ENCODE measurements at regions not wholly inside any gene's neighbourhood (a gene's known extent, or its start where the extent isn't known, plus 50 kb on each side); places are given as distances from the start of the nearest gene placed in this dataset.
"Not testable (repeated sequence)": the region's sequence is repeated elsewhere in the genome, so short reads cannot be mapped to it uniquely, and the experiment has no call there.

DNA sequence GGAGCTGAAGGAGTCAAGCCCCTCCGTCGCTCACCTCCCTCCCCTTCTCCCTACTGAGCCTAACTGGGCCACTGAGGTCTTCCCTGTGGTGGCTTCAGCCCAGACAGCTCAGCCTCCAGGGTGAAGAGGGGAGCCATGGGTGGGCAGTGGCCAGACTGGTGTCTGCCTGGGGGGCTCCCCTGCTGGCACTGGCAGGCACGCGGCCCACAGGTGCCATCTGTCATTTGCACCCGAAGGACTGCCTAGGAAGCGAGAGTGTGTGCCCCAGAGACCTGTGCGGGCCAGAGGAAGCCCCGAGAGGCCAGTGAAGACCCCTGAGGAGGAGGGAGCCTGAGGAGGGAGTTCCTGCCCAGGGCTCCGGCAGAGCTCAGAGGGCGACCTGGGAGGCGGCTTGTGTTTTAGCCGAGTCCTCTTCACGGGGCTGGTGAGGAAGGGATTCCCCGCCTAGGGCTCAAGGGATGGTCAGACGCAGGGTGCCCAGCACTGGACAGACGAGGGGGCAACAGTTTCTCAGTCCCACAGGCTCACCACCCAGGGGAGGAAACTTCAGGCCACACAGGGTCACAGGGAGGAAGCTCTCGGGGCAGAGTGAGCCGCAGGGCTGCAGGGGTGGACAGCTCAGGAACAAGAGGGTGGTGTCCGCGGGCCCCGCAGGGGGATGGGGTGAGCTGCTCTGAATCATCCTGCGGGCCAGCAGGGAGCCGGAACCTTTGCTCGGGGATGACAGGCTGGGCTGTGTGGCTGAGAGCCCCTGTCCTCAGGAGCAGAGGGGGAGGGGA is 76.2 kb upstream of the PPP2R2D start:
- DNase-seq = no peak

DNA sequence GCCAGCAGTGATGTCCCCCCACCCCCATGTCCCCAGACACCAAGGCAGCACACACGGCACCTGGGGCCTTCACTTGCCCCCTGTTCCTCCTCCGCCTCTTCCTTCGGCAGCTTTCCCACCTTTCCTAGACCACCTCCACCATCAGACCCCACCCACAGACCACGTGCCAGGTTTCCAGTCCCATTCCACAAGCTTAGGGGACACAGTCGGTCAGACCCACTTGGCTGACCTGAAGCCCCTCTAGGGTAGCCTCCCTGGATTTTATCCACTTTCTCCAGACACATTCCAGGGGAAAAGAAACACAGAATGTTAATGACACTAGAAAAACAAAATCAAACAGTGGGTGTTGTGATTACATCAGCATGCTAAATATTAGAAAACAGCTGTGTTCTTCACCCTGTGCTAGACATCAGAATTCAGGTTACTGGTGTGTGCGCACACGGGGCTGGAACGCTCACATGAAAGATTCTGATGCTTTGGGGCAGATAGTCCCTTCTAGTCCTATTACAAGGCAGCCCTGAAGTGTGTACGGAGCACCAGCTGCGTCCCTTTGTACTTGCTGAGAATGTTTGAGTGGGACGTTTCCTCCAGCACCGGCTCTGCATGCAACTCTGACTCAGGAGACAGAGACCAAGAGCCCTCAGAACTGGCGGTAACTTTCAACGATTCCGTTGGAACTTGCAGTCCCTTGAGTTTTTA is 75.5 kb upstream of the PPP2R2D start:
- no peak for DNase-seq

DNA sequence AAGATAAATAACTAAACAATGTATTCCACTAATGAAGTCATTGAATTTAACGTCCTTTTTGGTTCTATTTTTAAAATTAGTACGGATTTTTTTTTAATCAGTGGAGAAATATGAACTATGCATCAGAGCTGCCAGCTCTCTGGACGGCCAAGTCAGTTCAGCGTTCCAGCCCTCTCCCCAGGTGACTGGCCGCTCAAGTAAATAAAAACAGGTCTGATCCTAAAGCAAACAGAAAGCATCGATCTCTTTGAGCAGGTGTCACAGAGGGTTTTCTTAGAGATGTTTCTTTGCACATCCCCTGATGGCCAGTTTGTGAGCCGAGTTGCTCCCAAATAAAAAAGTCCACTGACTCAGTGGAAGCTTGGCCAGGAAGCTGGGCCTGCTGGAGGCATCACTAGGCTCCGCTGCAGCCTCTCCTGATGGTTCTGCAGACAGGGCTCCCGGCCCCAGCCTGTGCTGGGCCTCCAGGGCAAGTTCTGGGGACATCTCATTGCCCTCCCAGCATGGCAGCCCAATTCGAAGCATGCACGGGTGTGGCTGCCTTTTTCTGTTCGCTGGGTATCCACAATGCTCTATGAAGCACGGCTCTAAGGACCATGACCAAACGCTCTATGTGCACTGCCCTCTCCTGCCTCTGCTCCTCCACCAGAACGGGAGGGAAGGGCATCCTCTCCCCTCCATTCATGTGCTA is 74.7 kb upstream of the PPP2R2D start:
- DNase-seq = no peak

DNA sequence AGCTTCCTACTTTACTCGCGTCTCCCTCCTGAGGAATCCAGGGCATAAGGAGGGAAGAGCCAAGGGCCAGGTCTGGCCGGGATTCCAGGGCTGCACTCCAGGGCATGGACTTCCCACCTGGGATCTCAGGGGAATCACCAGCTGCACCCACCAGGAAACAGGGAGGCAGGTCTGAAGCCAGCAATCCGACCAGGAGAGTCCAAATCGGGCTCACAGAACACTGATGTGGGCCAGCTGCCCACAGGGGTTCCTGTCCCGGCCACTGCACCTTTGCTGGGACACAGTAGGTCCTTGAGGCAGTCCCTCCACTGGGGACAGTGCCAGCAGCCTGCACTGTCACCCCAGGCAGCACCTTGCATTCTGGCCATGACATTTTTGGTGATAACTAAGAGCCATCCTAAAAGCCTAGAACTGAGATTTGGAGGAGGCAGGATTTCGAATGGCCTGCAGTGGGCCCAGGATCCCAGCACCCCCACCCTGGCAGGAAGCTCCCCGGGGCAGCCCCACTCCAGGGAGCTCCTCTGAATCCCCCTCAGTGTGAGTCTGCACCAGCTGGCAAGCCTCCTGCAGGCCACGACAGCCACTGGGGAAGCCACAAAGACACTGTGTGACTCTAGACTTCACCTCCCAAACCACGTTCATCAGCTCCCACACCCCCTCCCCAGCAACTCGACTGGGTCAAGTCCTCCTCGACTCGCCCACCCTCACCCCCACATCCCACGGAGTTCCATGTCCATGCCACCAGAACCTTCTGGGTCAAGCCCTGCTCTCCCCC is 71.5 kb upstream of the PPP2R2D start:
- no peak for DNase-seq

DNA sequence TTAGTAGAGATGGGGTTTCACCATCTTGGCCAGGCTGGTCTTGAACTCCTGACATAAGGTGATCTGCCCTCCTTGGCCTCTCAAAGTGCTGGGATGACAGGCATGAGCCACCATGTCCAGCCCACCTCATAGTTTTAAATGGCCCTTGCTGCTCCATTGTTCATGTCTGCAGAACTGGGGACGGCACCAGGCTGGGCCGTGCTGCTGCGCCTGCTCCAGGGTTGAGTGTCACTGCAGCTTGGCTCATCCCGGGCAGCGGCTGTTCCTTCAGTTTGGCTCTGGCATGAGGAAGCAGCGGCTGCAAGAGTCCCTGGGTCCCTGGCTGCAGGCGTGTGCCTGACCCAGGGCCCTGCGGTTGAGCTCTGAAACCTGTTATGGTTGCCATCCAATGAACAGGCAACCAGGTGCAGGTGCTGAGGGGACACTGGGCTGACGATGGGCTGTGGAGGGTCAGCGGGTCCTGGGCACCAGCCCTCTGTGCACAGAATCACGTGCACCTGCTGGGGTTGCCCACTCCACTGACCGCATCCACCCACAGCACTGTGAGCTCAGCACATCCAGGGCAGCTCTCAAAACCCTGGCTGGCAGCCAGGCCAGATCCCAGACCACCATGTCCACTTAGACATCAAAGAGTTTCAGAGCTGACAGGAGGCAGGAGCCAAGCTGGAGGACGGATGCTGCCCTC is 70.2 kb upstream of the PPP2R2D start:
- no peak for DNase-seq

DNA sequence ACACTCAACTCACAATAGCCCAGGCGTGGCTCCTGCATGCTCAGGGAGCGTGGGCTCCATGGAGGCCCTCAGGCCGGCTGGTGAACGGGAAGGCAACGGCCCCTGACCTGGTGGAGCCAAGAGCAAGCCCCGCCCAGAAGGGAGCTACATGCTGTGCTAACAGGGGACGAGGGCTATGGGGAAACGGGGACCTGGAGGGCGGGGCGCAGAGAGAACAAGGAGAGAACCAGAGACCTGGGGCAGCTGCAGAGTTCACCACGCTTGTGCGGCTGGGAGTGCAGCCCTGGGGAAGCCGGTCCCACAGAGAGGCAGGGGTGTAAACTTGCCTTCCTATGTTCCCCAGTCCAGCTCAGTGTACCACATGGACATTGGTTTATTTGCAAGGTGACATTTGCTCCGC is 69.2 kb upstream of the PPP2R2D start:
- no peak for DNase-seq

GRCh38 chr10:131832056-131832685 is 68.6 kb upstream of the PPP2R2D start:
- no peak for DNase-seq

GRCh38 chr10:131833013-131833412 is 67.8 kb upstream of the PPP2R2D start:
- no peak for DNase-seq

DNA sequence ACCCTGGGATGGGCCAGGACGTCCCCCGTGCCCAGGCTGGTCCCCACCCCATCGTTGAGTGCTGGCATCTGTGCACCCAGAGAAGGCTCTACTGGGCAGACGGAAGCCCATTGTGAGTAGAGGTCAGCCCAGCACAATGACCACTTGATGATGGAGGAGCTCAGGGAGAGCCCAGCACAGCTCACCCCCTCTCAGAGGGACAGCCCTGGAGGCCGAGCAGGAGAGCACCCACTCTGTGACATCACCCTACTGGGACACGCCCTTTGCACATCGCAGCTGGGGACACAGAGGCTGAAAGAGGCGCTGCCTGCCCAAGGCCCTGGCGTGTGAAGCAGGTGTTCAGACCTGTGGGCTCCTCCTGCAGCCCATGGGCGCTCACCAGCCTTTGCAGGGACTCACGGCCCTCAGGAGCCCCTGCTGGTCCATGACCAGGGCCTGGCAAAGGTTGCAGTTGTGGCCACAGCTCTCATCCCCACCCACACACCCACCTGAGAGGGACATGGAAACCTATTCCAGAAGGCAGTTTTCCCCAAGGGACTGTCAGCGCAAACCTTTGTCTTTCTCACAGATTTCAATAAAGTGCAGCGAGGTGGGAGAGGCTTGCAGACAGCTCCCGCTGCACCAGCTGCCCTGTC is 67.2 kb upstream of the PPP2R2D start:
- no peak for DNase-seq

DNA sequence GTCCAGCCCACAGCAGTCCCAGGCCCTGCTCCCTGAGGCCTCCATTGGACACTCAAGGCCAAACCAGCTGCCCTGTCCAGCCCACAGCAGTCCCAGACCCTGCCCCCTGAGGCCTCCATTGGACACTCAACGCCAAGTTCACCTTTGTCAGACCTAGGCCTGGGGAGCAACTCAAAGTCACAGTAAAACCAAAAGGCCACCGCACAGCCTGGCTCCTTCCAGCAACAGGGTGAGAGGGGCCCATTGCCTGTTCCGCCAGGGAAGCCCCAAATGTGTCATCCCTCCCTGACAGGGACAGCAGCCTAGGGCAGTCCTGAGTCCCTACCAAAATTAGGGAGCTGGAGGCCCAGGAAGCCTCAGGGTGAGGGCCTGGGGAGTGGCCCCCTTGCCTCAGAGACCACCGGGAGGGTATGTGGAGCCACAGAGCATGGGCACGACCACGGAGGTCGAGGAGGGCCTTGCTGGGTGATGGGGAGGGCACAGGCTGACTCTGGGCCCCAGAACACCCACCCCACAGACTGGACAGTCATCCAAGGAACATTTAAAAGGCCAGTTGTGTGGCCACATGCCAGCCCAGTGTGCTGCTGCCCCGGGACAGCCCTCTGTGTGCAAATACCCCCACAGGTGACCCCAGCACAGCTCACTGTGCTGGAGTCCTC is 66.5 kb upstream of the PPP2R2D start:
- DNase-seq = no peak

DNA sequence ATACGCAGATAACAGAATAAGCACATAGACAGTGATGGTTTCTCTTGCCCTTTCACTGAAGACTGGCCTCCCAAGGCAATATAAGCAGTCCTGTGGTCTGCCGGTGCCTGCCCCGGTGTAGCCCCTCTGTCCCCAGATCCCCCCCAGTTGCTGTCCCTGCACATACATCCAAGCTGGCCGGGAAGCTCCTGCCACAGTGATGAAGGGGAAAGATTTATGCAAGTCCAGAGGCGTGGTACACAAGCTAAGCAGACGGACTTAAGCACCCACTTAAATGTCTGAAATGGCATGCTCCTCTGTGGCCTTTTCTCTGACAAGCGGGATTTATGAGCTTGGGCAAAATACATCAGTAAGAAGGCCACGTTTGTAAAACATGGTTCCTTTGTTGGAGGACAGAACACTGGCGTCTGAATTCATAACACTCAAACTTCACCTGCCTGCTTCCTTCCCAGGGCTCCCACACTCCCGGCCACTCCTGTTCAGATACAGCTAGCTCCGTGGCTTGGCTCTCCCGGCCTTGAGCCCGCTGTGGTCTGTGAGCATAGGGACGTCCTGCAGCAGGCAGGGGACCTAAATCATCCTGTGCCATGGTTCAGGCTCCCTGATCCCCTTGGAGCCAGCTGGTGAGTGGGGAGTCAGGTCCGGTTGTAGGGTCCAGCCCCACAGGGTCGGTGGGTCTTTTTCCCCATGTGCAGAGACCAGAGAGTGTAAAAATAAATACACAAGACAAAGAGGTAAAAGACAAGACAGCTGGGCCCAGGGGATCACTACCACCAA is 61.7 kb upstream of the PPP2R2D start:
- no peak for DNase-seq

- DNase-seq = not testable (repeated sequence)
These were observed 60.7 kb upstream of the PPP2R2D start for GRCh38 chr10:131839880-131840787.

- DNase-seq = no peak
These were observed 60.1 kb upstream of the PPP2R2D start for GRCh38 chr10:131840788-131841118.

DNA sequence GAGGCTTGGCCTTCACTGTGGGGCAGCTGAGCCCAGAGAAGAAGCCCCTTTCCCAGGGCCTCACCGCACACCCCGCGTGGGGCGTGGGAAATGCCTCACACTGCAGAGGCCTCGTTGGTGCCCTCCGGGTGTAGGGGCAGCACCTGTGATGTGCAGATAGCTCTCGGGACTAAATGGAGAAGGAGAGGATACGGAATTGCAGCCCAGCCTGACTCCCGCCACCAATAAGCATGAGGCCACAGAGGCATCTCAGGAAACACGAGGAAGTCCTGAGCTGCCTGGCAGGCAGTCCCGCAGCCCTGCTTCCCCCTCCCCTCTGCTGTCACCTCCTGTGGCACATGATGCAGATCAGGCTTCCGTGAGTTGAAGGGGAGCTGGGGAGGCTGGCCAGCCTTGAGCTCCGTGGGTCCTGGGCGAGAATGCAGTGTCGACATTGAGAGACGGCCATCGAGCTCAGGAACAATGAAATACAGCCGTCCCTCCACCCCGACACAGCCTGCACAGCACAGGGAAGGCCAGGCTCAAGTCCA is 59.6 kb upstream of the PPP2R2D start:
- no peak for DNase-seq

GRCh38 chr10:131841661-131842139 is 59.1 kb upstream of the PPP2R2D start:
- DNase-seq = no peak

- no peak for DNase-seq
These were observed 58.3 kb upstream of the PPP2R2D start for GRCh38 chr10:131842351-131843088.

DNA sequence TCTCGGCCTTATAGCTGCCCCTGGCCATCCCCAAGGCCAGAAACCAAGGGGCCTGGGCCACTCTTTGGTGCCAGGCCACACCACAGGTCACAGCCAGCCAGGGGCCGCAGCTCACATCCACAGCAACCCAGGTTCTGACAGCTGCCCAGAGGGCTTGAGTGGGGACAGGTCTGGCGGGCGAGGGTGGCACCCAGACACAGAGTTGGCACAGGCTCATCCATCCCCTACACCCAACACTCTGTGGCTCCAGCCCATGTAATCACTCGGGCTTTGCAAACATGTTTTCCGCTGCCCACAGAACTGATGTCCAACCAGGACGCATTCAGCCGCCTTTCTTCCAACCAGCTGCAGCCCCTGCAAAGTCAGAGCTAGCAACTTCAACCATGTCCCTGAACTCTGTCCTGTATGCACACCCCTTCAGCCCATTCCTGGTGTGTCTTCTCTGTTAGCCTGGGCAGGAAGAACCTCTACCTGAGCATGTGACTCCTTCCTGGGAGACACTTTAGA is 57.7 kb upstream of the PPP2R2D start:
- no peak for DNase-seq

DNA sequence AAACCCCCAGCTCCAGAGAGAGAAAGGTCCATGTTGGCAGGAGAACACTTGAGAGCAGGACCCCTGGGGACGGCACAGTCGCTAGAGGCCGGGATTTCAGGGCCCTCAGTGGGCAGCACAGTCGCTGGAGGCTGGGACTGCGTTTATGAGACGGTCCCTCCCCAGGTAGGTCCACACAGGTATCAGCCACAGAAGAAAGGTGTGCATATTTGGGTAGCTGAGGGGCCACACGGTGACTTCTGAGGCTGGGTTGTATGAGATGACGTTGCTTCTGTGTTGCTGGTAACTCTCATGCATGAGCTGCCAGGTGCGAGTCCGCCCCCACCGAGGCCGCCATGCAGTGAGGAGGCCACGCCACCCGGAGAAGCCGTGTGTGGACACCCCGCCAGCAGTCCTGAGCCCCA is 56.9 kb upstream of the PPP2R2D start:
- no peak for DNase-seq
